Choroid plexus epithelial cell (primary cell): ENCODE measurements at regions not wholly inside any gene's neighbourhood (a gene's known extent, or its start where the extent isn't known, plus 50 kb on each side); places are given as distances from the start of the nearest gene placed in this dataset.

Experiments used
- DNase-seq: peaks from one replicate; pipeline ENCODE4 v3.0.0-alpha.2; 2010; ENCODE audit warnings: low read depth
- H3K4me3 ChIP-seq: 2 replicates; pipeline ENCODE4 v1.5.1; 2011; ENCODE audit warnings: low read depth, mild to moderate bottlenecking, control low read depth, low read length, moderate library complexity
- TF ChIP-seq, protein P1 (sequence below): conservative IDR thresholded peaks from 2 replicates; pipeline ENCODE4 v1.5.1; 2011; ENCODE audit warnings: low read depth, mild to moderate bottlenecking, control low read depth, inconsistent platforms, low read length, moderate library complexity

DNA sequence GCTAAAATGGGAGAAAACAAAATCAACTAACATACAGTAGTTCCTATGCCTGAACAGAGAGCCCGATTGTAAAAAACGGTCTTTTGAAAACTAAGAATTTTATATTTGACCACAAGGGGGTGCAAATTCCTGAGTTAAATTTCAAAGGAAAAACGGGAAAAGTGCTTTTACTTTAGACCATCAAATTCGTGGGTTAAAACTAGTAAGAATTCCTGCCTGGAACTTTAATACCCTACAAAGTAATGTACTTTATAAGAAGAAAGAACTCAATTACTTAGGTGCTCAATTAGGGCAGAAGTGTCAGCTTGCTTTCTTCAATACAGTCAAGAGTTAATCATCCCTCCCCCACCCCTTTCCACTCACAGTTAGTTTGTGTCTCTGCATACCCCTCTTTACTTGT lies 69.8 kb downstream of the KCNRG start:
- peak overlapping the region; percentile 10 for H3K4me3 ChIP-seq
- TF ChIP-seq, protein P1, sequence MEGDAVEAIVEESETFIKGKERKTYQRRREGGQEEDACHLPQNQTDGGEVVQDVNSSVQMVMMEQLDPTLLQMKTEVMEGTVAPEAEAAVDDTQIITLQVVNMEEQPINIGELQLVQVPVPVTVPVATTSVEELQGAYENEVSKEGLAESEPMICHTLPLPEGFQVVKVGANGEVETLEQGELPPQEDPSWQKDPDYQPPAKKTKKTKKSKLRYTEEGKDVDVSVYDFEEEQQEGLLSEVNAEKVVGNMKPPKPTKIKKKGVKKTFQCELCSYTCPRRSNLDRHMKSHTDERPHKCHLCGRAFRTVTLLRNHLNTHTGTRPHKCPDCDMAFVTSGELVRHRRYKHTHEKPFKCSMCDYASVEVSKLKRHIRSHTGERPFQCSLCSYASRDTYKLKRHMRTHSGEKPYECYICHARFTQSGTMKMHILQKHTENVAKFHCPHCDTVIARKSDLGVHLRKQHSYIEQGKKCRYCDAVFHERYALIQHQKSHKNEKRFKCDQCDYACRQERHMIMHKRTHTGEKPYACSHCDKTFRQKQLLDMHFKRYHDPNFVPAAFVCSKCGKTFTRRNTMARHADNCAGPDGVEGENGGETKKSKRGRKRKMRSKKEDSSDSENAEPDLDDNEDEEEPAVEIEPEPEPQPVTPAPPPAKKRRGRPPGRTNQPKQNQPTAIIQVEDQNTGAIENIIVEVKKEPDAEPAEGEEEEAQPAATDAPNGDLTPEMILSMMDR, result peak; percentile 45
- peak; percentile 64 for DNase-seq

DNA sequence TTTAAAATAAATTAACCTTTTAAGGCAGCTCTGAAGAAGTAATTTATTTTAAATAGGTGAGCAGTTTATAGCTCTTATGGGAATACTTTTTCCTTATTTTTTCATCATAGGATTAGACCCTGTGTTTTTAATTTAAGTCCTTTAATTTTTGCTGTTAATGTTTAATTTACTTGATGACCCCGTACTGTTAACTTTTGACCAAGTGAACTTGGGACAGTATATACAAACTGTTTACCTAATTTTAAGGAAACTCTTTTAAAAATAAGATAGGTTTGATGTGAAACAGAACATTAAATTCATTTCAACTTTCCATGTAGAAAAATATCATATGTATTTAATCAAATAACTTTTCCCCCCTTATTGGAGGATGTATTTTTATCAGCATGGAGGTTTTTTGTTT lies 74.4 kb downstream of the KCNRG start:
- H3K4me3 ChIP-seq, result no peak overlapping the region
- TF ChIP-seq, protein P1, result no peak
- no peak for DNase-seq

DNA sequence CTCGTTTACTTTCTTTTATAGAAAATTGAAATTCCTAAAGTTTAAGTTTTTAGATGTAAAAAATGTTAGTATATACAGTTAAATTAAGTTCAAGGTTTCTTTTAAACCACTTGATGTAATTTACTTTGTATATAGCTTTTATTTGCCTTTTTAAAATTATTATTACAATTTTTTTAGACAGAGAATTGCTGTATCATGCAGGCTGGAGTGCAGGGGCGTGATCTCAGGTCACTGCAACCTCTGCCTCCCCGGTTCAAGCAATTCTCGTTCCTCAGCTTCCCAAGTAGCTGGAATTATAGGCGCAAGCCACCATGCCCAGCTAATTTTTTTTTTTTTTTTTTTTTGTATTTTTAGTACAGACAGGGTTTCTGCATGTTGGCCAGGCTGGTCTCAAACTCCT lies 75.0 kb downstream of the KCNRG start:
- H3K4me3 ChIP-seq, result no peak overlapping the region
- TF ChIP-seq, protein P1, result no peak
- no peak for DNase-seq

GRCh38 chr13:50094615-50095293 lies 79.5 kb downstream of the KCNRG start:
- TF ChIP-seq, protein P1, result no peak
- no peak overlapping the region for H3K4me3 ChIP-seq
- no peak for DNase-seq

DNA sequence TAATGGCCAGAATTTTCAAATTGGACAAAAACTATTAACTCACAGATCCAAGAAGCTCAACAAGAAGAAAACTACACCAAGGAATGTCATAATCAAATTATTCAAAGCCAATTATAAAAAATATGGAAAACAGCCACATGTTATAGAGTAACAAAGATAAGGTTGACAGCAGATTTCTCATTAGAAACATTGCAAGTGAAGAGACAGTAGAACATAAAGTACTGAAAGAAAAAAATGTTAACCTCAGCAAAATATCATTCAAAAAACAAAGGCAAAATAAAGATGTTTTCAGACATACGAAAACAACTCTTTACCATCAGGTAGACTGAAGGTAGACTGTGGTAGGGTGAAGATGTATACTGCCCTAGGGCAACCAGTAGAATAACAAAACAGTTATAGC lies 83.4 kb downstream of the KCNRG start:
- DNase-seq, result no peak
- no peak overlapping the region for H3K4me3 ChIP-seq
- TF ChIP-seq, protein P1, result no peak

DNA sequence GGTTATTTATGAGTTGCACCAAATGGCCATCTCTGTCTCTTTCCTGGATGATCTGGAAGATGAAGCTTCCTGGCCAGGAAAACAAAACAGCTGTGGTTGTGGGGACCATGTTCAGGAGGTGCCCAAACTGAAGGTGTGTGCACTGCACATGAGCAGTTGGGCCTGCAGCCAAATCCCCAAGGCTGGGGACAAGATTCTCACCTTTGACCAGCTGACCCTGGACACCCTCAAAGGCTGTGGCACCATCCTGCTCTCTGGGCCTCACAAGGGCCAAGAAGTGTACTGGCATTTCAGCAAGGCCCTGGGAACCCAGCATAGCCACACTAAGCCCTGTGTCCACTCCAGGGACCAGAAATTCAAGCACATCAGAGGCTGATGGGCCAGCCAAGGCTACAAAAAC lies 84.2 kb downstream of the KCNRG start:
- TF ChIP-seq, protein P1, result no peak
- H3K4me3 ChIP-seq, result no peak overlapping the region
- DNase-seq, result no peak

- H3K4me3 ChIP-seq, result no peak overlapping the region
- TF ChIP-seq, protein P1, result no peak
- no peak for DNase-seq
These were observed 86.3 kb downstream of the KCNRG start for GRCh38 chr13:50101590-50101989.
